SK-N-SH (cell line): ENCODE measurements at regions not wholly inside any gene's neighbourhood (a gene's known extent, or its start where the extent isn't known, plus 50 kb on each side); places are given as distances from the start of the nearest gene placed in this dataset.

Source experiments
- CTCF ChIA-PET: fragments of 300-600, 350-600 bp; formaldehyde crosslinking; extraction: SDS; loops from one replicate; lab custom pipeline; 2021; lab: Yijun Ruan, JAX
- POLR2A ChIA-PET: fragments of 350-600 bp; sonication (Branson Sonifier 250); formaldehyde crosslinking; extraction: SDS; loops from one replicate; lab custom pipeline; 2020; ENCODE audit warnings: antibody characterized with exemption, inconsistent platforms; lab: Yijun Ruan, JAX
- DNase-seq: peaks from one replicate; pipeline ENCODE4 v3.0.0; 2012
- H2AFZ ChIP-seq: fragments of 200-600 bp; sonication (generic); 2 replicates; pipeline ENCODE4 v1.8.1; 2016; ENCODE audit warnings: antibody characterized with exemption, mild to moderate bottlenecking, low read depth
- H3F3A ChIP-seq: fragments of 200-600 bp; sonication (generic); replicated peaks from 2 replicates; pipeline ENCODE3; 2016; ENCODE audit warnings: antibody characterized with exemption, mild to moderate bottlenecking; ENCODE audit not compliant: insufficient read depth
- H3K27ac ChIP-seq, 2 experiments: fragments of 200-500 bp in 1 of 2; fragments of 200-600 bp in 1 of 2; sonication (Bioruptor generic) in 1 of 2; sonication (generic), shearing (Covaris generic) in 1 of 2; 2 replicates each; pipeline versions ENCODE4 v1.5.1 to v1.6.1; 2014 to 2016; ENCODE audit warnings: low read depth in 2 of 2, inconsistent platforms in 1 of 2, low read length in 1 of 2, mild to moderate bottlenecking in 1 of 2, mixed read lengths in 1 of 2
- H3K27me3 ChIP-seq: fragments of 200-600 bp; sonication (generic), shearing (Covaris generic); 2 replicates; pipeline ENCODE4 v1.6.1; 2016; ENCODE audit warnings: mixed run types; ENCODE audit not compliant: insufficient read depth
- H3K36me3 ChIP-seq, 2 experiments: fragments of 200-500 bp in 1 of 2; fragments of 200-600 bp in 1 of 2; sonication (Bioruptor generic) in 1 of 2; sonication (generic) in 1 of 2; replicated peaks in 1 of 2; 2 replicates each; pipeline versions ENCODE3 to v1.5.1; 2014 to 2016; ENCODE audit warnings: low read length in 1 of 2, mild to moderate bottlenecking in 1 of 2; ENCODE audit not compliant: insufficient read depth in 2 of 2, control insufficient read depth in 1 of 2
- H3K4me1 ChIP-seq, 2 experiments: fragments of 200-500 bp in 1 of 2; fragments of 200-600 bp in 1 of 2; sonication (Bioruptor generic) in 1 of 2; sonication (generic), shearing (Covaris generic) in 1 of 2; 2 replicates each; pipeline versions ENCODE4 v1.5.1 to v1.6.1; 2014 to 2016; ENCODE audit warnings: low read depth in 1 of 2, low read length in 1 of 2, mixed run types in 1 of 2; ENCODE audit not compliant: insufficient read depth in 2 of 2, control insufficient read depth in 1 of 2
- H3K4me2 ChIP-seq: fragments of 200-600 bp; sonication (generic), shearing (Covaris generic); 2 replicates; pipeline ENCODE4 v1.6.1; 2017; ENCODE audit warnings: mixed run types
- H3K4me3 ChIP-seq, 2 experiments: fragments of 200-500 bp in 1 of 2; fragments of 200-600 bp in 1 of 2; sonication (Bioruptor generic) in 1 of 2; sonication (generic), shearing (Covaris generic) in 1 of 2; 2 replicates each; pipeline versions ENCODE4 v1.5.1 to v1.8.1; 2014 to 2016; ENCODE audit warnings: low read depth in 2 of 2, inconsistent platforms in 1 of 2, low read length in 1 of 2, mild to moderate bottlenecking in 1 of 2, mixed read lengths in 1 of 2, moderate library complexity in 1 of 2
- H3K79me2 ChIP-seq: fragments of 200-600 bp; sonication (generic); 2 replicates; pipeline ENCODE4 v1.8.1; 2017; ENCODE audit warnings: mild to moderate bottlenecking; ENCODE audit not compliant: insufficient read depth
- H3K9ac ChIP-seq: fragments of 200-600 bp; sonication (generic); 2 replicates; pipeline ENCODE4 v1.6.1; 2017; ENCODE audit warnings: mixed run types
- H3K9me2 ChIP-seq: fragments of 200-600 bp; sonication (generic); 2 replicates; pipeline ENCODE4 v1.6.1; 2017; ENCODE audit warnings: mixed run types
- H3K9me3 ChIP-seq: fragments of 200-600 bp; sonication (generic); 2 replicates; pipeline ENCODE4 v1.6.1; 2017; ENCODE audit warnings: mixed run types, mild to moderate bottlenecking, moderate library complexity
- H4K20me1 ChIP-seq: fragments of 200-600 bp; sonication (generic); 2 replicates; pipeline ENCODE4 v1.6.1; 2017; ENCODE audit warnings: mild to moderate bottlenecking, mixed run types; ENCODE audit not compliant: insufficient read depth
- ELF1 ChIP-seq: IDR thresholded peaks from 2 replicates; pipeline ENCODE4 v1.4.0; 2012
- EP300 ChIP-seq, 2 experiments: IDR thresholded peaks; 2 replicates each; pipeline versions ENCODE4 v1.4.0 to v1.6.1; 2012; ENCODE audit warnings: borderline replicate concordance in 1 of 2, low read depth in 1 of 2, low read length in 1 of 2
- EZH2phosphoT487 ChIP-seq: fragments of 200-600 bp; sonication (generic); IDR thresholded peaks from 2 replicates; pipeline ENCODE4 v1.6.1; 2017; ENCODE audit warnings: low read depth, mixed run types, mild to moderate bottlenecking, antibody characterized with exemption, moderate library complexity, borderline replicate concordance
- FOSL2 ChIP-seq: IDR thresholded peaks from 2 replicates; pipeline ENCODE4 v1.4.0; 2012; ENCODE audit warnings: low read depth, mild to moderate bottlenecking, moderate library complexity, borderline replicate concordance
- FOXM1 ChIP-seq: IDR thresholded peaks from 2 replicates; pipeline ENCODE4 v1.4.0; 2012; ENCODE audit warnings: low read depth, mild to moderate bottlenecking
- GABPA ChIP-seq: IDR thresholded peaks from 2 replicates; pipeline ENCODE4 v1.4.0; 2012; ENCODE audit warnings: low read depth, mild to moderate bottlenecking
- JUND ChIP-seq: IDR thresholded peaks from 2 replicates; pipeline ENCODE4 v1.4.0; 2012
- MXI1 ChIP-seq: IDR thresholded peaks from 2 replicates; pipeline ENCODE4 v1.6.1; 2012; ENCODE audit warnings: mild to moderate bottlenecking, low read depth, low read length, improper control_type of control experiment
- NRF1 ChIP-seq: IDR thresholded peaks from 2 replicates; pipeline ENCODE4 v1.6.1; 2012; ENCODE audit warnings: low read depth, mild to moderate bottlenecking, low read length
- POLR2AphosphoS5 ChIP-seq: IDR thresholded peaks from 2 replicates; pipeline ENCODE4 v1.6.1; 2012; ENCODE audit warnings: low read depth, low read length
- RFX5 ChIP-seq: IDR thresholded peaks from 2 replicates; pipeline ENCODE4 v1.6.1; 2012; ENCODE audit warnings: mild to moderate bottlenecking, improper control_type of control experiment, low read length
- YY1 ChIP-seq: IDR thresholded peaks from 2 replicates; pipeline ENCODE4 v1.4.0; 2012; ENCODE audit warnings: low read depth, mild to moderate bottlenecking
- WGBS: methylation state at CpG from one replicate; pipeline ENCODE4 v1.1.6; 2017; ENCODE audit warnings: low lambda C conversion rate; 5-methylcytosine and 5-hydroxymethylcytosine counted together
- TF ChIP-seq, protein P1 (sequence below): IDR thresholded peaks from 2 replicates; pipeline ENCODE4 v1.6.1; 2012; ENCODE audit warnings: mild to moderate bottlenecking, low read depth, low read length, moderate library complexity
- TF ChIP-seq, protein P2 (sequence below): fragments of 200-600 bp; sonication (generic); IDR thresholded peaks from 2 replicates; pipeline ENCODE4 v1.6.1; 2017; ENCODE audit warnings: antibody characterized with exemption, mild to moderate bottlenecking, moderate library complexity
- TF ChIP-seq, protein P3 (sequence below): fragments of 150-350 bp; IDR thresholded peaks from 2 replicates; pipeline ENCODE4 v1.6.1; 2017; ENCODE audit warnings: antibody characterized with exemption, low read length, low read depth, borderline replicate concordance
- TF ChIP-seq, protein P4 (sequence below): IDR thresholded peaks from 2 replicates; pipeline ENCODE4 v1.4.0; 2012; ENCODE audit warnings: low read depth
- TF ChIP-seq, protein P5 (sequence below): fragments of 150-350 bp; IDR thresholded peaks from 2 replicates; pipeline ENCODE4 v1.6.1; 2016; ENCODE audit warnings: mild to moderate bottlenecking, low read depth, low read length
- TF ChIP-seq, protein P6 (sequence below): IDR thresholded peaks from 2 replicates; pipeline ENCODE4; 2012
- TF ChIP-seq, protein P7 (sequence below): IDR thresholded peaks from 2 replicates; pipeline ENCODE4 v1.4.0; 2012; ENCODE audit warnings: low read depth, borderline replicate concordance

DNA sequence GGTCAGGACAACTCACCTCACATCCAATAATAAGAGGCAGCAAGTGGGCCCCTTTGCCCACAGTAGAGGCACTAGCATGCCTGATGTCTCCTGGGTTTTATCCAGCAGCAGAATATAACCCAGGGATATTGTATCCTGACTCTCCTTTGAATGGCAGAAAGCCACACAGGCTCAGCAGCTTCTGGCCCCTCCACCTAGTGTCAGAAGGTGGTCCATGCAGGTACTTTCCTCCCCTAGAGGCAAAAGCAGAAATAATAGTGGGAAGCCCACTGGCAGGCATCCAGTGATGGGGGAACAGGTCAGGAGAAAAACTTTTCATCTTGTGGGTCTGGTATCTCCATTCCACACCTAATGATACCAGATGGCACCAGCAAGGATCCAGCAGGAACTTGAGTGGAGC lies 75.5 kb upstream of the IRS4 start:
- no peak overlapping the region for H3K4me2 ChIP-seq
- H3K27me3 ChIP-seq = no peaks in the 10 kb centered on the region
- no peak overlapping the region for H3K27ac ChIP-seq
- H3K4me3 ChIP-seq = no peak overlapping the region
- DNase-seq = no peak
- H2AFZ ChIP-seq = no peak overlapping the region
- CTCF ChIA-PET = no interaction called here
- POLR2A ChIA-PET = no interaction called here
- no peaks in the 10 kb centered on the region for H4K20me1 ChIP-seq
- no peaks in the 10 kb centered on the region for H3F3A ChIP-seq
- H3K9ac ChIP-seq = no peak overlapping the region
- H3K79me2 ChIP-seq = no peaks in the 10 kb centered on the region
- H3K9me2 ChIP-seq = no peaks in the 10 kb centered on the region
- H3K36me3 ChIP-seq = no peaks in the 10 kb centered on the region
- no peak for TF ChIP-seq FOSL2
- TF ChIP-seq, protein P1, sequence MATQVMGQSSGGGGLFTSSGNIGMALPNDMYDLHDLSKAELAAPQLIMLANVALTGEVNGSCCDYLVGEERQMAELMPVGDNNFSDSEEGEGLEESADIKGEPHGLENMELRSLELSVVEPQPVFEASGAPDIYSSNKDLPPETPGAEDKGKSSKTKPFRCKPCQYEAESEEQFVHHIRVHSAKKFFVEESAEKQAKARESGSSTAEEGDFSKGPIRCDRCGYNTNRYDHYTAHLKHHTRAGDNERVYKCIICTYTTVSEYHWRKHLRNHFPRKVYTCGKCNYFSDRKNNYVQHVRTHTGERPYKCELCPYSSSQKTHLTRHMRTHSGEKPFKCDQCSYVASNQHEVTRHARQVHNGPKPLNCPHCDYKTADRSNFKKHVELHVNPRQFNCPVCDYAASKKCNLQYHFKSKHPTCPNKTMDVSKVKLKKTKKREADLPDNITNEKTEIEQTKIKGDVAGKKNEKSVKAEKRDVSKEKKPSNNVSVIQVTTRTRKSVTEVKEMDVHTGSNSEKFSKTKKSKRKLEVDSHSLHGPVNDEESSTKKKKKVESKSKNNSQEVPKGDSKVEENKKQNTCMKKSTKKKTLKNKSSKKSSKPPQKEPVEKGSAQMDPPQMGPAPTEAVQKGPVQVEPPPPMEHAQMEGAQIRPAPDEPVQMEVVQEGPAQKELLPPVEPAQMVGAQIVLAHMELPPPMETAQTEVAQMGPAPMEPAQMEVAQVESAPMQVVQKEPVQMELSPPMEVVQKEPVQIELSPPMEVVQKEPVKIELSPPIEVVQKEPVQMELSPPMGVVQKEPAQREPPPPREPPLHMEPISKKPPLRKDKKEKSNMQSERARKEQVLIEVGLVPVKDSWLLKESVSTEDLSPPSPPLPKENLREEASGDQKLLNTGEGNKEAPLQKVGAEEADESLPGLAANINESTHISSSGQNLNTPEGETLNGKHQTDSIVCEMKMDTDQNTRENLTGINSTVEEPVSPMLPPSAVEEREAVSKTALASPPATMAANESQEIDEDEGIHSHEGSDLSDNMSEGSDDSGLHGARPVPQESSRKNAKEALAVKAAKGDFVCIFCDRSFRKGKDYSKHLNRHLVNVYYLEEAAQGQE = no peak
- TF ChIP-seq, protein P2, sequence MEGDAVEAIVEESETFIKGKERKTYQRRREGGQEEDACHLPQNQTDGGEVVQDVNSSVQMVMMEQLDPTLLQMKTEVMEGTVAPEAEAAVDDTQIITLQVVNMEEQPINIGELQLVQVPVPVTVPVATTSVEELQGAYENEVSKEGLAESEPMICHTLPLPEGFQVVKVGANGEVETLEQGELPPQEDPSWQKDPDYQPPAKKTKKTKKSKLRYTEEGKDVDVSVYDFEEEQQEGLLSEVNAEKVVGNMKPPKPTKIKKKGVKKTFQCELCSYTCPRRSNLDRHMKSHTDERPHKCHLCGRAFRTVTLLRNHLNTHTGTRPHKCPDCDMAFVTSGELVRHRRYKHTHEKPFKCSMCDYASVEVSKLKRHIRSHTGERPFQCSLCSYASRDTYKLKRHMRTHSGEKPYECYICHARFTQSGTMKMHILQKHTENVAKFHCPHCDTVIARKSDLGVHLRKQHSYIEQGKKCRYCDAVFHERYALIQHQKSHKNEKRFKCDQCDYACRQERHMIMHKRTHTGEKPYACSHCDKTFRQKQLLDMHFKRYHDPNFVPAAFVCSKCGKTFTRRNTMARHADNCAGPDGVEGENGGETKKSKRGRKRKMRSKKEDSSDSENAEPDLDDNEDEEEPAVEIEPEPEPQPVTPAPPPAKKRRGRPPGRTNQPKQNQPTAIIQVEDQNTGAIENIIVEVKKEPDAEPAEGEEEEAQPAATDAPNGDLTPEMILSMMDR = 0 out of 2 replicates have a peak, but pooled peaks have one; percentile 8
- no peak for TF ChIP-seq ELF1
- no peak for TF ChIP-seq FOXM1
- H3K4me1 ChIP-seq = no peaks in the 10 kb centered on the region
- H3K9me3 ChIP-seq = no peaks in the 10 kb centered on the region

DNA sequence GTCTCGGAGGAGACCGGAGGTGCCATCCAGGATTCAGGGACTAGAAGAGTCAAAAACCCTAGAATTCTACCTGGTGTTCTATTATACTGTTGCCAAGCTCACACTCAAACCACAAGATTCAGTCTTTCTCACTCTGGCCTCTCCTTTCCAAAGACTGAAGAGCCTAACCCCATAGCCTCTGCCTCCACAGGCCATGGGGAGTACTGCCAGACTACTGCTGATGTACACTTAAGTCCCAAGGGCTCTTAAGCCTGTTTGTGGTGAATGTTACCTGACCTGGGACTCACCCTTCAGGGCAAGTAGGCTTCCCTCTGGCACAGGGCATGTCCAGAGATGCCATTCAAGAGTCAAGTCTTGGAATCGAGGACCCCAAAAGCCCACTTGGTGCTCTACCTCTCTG lies 58.9 kb upstream of the IRS4 start:
- Histone ChIP-seq H4K20me1 (no peaks in the 10 kb centered on the region), H3K79me2 (no peaks in the 10 kb centered on the region), H3K4me3 (no peak overlapping the region), H3K36me3 (no peaks in the 10 kb centered on the region), H3K9me3 (no peaks in the 10 kb centered on the region), H3F3A (no peaks in the 10 kb centered on the region), H3K27me3 (no peaks in the 10 kb centered on the region)
- CTCF ChIA-PET = no interaction called here
- TF ChIP-seq ELF1 (no peak), EZH2phosphoT487 (no peak), NRF1 (no peak), EP300 (IDR thresholded peaks at IDR 0.05; ENCODE audit: borderline replicate concordance in 1 of 2, low read depth in 1 of 2, low read length in 1 of 2) (no peak), POLR2AphosphoS5 (no peak), YY1 (no peak), RFX5 (no peak), MXI1 (no peak), JUND (no peak), FOSL2 (no peak), FOXM1 (no peak), GABPA (no peak)
- TF ChIP-seq, protein P3, sequence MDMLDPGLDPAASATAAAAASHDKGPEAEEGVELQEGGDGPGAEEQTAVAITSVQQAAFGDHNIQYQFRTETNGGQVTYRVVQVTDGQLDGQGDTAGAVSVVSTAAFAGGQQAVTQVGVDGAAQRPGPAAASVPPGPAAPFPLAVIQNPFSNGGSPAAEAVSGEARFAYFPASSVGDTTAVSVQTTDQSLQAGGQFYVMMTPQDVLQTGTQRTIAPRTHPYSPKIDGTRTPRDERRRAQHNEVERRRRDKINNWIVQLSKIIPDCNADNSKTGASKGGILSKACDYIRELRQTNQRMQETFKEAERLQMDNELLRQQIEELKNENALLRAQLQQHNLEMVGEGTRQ = no peak
- TF ChIP-seq, protein P4, sequence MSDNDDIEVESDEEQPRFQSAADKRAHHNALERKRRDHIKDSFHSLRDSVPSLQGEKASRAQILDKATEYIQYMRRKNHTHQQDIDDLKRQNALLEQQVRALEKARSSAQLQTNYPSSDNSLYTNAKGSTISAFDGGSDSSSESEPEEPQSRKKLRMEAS = no peak
- TF ChIP-seq, protein P5, sequence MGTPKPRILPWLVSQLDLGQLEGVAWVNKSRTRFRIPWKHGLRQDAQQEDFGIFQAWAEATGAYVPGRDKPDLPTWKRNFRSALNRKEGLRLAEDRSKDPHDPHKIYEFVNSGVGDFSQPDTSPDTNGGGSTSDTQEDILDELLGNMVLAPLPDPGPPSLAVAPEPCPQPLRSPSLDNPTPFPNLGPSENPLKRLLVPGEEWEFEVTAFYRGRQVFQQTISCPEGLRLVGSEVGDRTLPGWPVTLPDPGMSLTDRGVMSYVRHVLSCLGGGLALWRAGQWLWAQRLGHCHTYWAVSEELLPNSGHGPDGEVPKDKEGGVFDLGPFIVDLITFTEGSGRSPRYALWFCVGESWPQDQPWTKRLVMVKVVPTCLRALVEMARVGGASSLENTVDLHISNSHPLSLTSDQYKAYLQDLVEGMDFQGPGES = no peak
- TF ChIP-seq, protein P6, sequence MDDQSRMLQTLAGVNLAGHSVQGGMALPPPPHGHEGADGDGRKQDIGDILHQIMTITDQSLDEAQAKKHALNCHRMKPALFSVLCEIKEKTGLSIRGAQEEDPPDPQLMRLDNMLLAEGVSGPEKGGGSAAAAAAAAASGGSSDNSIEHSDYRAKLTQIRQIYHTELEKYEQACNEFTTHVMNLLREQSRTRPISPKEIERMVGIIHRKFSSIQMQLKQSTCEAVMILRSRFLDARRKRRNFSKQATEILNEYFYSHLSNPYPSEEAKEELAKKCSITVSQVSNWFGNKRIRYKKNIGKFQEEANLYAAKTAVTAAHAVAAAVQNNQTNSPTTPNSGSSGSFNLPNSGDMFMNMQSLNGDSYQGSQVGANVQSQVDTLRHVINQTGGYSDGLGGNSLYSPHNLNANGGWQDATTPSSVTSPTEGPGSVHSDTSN = no peak
- TF ChIP-seq, protein P7, sequence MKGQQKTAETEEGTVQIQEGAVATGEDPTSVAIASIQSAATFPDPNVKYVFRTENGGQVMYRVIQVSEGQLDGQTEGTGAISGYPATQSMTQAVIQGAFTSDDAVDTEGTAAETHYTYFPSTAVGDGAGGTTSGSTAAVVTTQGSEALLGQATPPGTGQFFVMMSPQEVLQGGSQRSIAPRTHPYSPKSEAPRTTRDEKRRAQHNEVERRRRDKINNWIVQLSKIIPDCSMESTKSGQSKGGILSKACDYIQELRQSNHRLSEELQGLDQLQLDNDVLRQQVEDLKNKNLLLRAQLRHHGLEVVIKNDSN = no peak
- TF ChIP-seq, all 33 proteins: peak for 0
- no peak for DNase-seq
- 12% methylated on average over 3 of the region's 3 CpGs for WGBS
- H2AFZ ChIP-seq = no peak overlapping the region
- no peak overlapping the region for H3K9ac ChIP-seq
- POLR2A ChIA-PET = no interaction called here
- H3K4me1 ChIP-seq = no peaks in the 10 kb centered on the region
- H3K9me2 ChIP-seq = no peaks in the 10 kb centered on the region
- no peak overlapping the region for H3K27ac ChIP-seq
- H3K4me2 ChIP-seq = no peak overlapping the region
